Heart right ventricle (tissue), 16 donors: ENCODE measurements at regions not wholly inside any gene's neighbourhood (a gene's known extent, or its start where the extent isn't known, plus 50 kb on each side); places are given as distances from the start of the nearest gene placed in this dataset.

Source experiments
- ATAC-seq, 8 donors: fragments of 200-7000 bp; cut with Tn5 transposase; one replicate each; pipeline ENCODE4 v1.9.1; 2020; ENCODE audit warnings: mild to moderate bottlenecking in 8 of 8, moderate library complexity in 8 of 8, moderate number of reproducible peaks in 1 of 8
- DNase-seq, 2 donors: peaks; one replicate each; pipeline ENCODE4 v3.0.0-alpha.2; 2020
- H3K27ac ChIP-seq, 10 donors: fragments of 200-600 bp; sonication (generic) in 2 of 10; one replicate each; pipeline versions ENCODE4 v1.5.0 to v1.8.0; 2020 to 2022; ENCODE audit warnings: mild to moderate bottlenecking in 3 of 10
- H3K27me3 ChIP-seq, 7 donors: fragments of 200-600 bp; one replicate each; pipeline ENCODE4 v1.8.0; 2021 to 2022; ENCODE audit warnings: mild to moderate bottlenecking in 2 of 7
- H3K36me3 ChIP-seq, 9 donors: fragments of 200-600 bp; sonication (generic) in 1 of 9; one replicate each; pipeline versions ENCODE4 v1.5.0 to v1.8.0; 2020 to 2022; ENCODE audit warnings: mild to moderate bottlenecking in 2 of 9
- H3K4me1 ChIP-seq, 9 donors: fragments of 200-600 bp; sonication (generic) in 1 of 9; one replicate each; pipeline versions ENCODE4 v1.5.0 to v1.8.0; 2020 to 2022; ENCODE audit warnings: mild to moderate bottlenecking in 4 of 9
- H3K4me3 ChIP-seq, 10 donors: fragments of 200-600 bp; sonication (generic) in 2 of 10; one replicate each; pipeline versions ENCODE4 v1.5.0 to v1.8.0; 2020 to 2022; ENCODE audit warnings: mild to moderate bottlenecking in 7 of 10, moderate library complexity in 2 of 10
- H3K9me3 ChIP-seq, 11 donors: fragments of 200-600 bp in 10 of 11; sonication (generic) in 2 of 11; one replicate each; pipeline versions ENCODE4 v1.5.0 to v1.8.0; 2013 to 2022; ENCODE audit warnings: mild to moderate bottlenecking in 2 of 11, control low read depth in 1 of 11, moderate library complexity in 1 of 11
- CTCF ChIP-seq, 9 donors: fragments of 200-600 bp; sonication (generic) in 2 of 9; IDR thresholded peaks; one replicate each; pipeline versions ENCODE4 v1.5.0 to v1.8.0; 2021 to 2022; ENCODE audit warnings: antibody characterized with exemption in 9 of 9, mild to moderate bottlenecking in 5 of 9, moderate library complexity in 1 of 9
- WGBS, 2 donors: extraction: QIAGEN DNeasy Blood & Tissue Kit; methylation state at CpG; one replicate each; pipeline ENCODE4 v1.1.7; 2013; ENCODE audit warnings: inconsistent platforms in 1 of 2; 5-methylcytosine and 5-hydroxymethylcytosine counted together
- intact Hi-C, 10 donors: fragments of 100-400 bp; cut with DNase I; formaldehyde crosslinking; loops; one replicate each; pipeline versions ENCODE4 v1.11.1 to v1.14.2; 2022
- donor health status: Arrhythmogenic right ventricular cardiomyopathy.
- donor health status: ischemic (EF 13 %, LVEDD 7.1; RV severe dilation, severe dysfunction).
- donor health status: healthy with polysubstance abuse.
- donor health status: DM: no; HTN: yes; CAD: no.
- donor health status: DM: no; HTN: no; CAD: no.
- donor health status: ischemic (EF 25% LVEDD 6.9; RV normal size, moderate dysfunction).
- donor health status: ischemic (EF 25% LVEDD 5.7; RV mildly dilated, moderate dysfunction).
- donor health status: healthy.
- donor health status: DM: yes; HTN: yes; CAD: no.
- donor health status: Ischemic cardiomyopathy.
- donor health status: ischemic (EF 35%, LVEDD 5.7; RV mildly dilated, moderate dysfunction).
- donor health status: nonischemic (EF 11% LVEDD 7.7; RV severe dilation, severe dysfunction).
- donor health status: DM: yes; HTN: yes; CAD: no.
- donor health status: PGD.
- donor health status: ischemic (EF 29% LVEDD 5.4; RV normal size, mild dysfunction).
- donor health status: nonischemic (EF 23%, LVEDD 6.1; RV moderate dilation, normal function).

GRCh38 chr20:52242237-52243230 is 51.0 kb upstream of the ZFP64 start:
- H3K27me3 ChIP-seq: peaks cover 0 to 18% (median 6%) of the 10 kb centered on the region in 7 donors
- no peak overlapping the region for H3K27ac ChIP-seq
- no peaks in the 10 kb centered on the region for H3K4me1 ChIP-seq
- peak; percentile 54 to 78 (median 69) for TF ChIP-seq CTCF (IDR thresholded peaks at IDR 0.05)
- no peak overlapping the region for H3K4me3 ChIP-seq
- intact Hi-C loops: loop anchor here in 5 of 10 donors (5.0 to 10.0 kb wide), 5 partner anchors 132 to 1305 kb away; no protein-coding TSS in a partner anchor
- no peaks in the 10 kb centered on the region for H3K36me3 ChIP-seq
- WGBS, 2 donors: 57 to 62% methylated on average over 7 of the region's 7 CpGs
- DNase-seq (no peak), ATAC-seq (no peak)
- H3K9me3 ChIP-seq: no peaks in the 10 kb centered on the region
